Stimulated activated naive CD8-positive, alpha-beta T cell treated with anti-CD3 and anti-CD28 coated beads, Interleukin-15, Interleukin-2, amounts not matched to agents 100 U/mL and 50 U/mL, for 24 hours (primary cell): ENCODE measurements at regions not wholly inside any gene's neighbourhood (a gene's known extent, or its start where the extent isn't known, plus 50 kb on each side); places are given as distances from the start of the nearest gene placed in this dataset.

Source experiments
- ATAC-seq: fragments of 150-1000 bp; cut with Tn5 transposase; one replicate; pipeline ENCODE4 v1.10.0; 2021
- DNase-seq: peaks from one replicate; pipeline ENCODE4 v3.0.0; 2021

DNA sequence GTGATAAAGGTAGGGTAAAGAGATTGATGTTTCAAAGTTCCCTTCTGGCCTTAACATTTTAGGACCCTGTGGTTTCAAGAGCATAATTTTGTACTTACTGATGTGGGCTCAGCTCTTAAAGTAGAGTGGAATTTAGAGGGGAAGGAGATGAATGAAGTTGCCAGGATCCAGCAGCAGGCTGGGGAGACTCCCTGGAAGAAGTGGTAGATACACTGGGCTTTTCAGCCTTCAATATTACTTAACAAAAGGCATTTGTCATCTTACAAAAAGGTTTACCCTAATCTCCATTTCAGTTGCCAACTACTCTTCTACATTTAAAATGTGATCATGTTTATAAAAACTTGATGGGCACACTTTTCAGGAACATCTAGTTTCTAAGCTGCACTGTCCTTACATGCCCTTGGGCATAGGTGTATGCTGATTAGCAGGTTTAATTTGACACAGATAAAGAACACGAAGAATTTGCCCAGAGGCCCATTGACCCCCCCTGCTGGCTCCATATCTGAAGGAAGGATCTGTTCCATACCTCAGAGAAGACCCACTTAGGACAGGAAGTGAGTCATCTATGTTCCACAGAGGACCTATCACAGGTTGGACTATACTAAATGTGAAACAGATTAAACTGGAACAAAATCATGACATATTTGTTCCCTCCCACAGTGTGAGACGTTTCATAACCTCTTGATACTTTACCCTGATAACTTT is 93.0 kb upstream of the LPP start:
- DNase-seq (peak; percentile 65), ATAC-seq (peak; percentile 98)

DNA sequence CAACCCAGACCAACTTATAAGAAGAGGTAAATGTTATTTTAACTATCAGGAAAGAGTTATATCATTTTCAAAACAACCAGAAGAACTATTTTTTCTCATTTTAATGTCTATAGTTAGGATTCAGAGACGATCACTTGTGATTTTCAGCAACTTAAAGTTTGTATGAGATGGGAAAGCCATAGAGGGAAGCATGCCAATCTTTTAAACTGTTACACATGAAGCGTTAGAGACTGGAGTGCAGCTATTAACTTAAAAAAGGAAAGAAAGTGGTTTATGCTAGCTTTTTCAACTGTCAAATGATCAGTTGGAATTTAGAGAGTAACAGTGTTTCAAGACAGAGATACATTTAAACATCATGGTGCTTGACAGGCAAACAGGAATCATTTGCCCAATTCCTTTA is 91.7 kb upstream of the LPP start:
- no peak for DNase-seq

DNA sequence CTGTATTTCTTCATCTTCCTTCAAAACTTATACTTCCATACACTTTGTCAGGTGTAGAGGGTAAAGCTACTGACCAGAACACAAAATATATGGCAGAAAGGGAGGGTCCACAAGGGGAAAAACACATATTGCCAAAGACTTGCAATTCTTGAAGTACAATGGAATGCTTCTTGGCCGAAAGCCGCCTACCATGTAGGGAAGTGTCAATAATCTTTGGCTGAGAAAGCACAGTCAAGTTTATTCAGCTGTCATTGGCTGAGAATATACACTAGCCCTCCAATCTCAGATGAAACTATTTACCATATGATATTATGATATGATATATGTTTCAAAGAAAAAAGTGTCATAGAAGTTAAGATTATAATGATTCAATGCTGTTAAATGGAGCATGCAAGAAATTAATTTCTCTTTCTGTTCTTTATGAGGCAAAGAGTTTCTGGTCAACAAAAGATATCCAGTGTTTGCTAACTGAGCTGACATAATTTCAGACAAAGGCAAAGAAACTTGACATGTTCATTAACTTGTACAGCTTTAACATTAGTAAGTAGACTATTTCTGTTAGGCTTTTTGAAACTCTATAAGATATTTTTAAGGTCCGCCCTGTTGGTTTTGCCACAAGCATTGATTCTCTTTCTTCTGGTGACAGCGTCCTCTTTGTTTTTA is 89.0 kb upstream of the LPP start:
- DNase-seq = no peak
- no peak for ATAC-seq

More for the DNA sequence above, 91.7 kb upstream of the LPP start:
- ATAC-seq = no peak

DNA sequence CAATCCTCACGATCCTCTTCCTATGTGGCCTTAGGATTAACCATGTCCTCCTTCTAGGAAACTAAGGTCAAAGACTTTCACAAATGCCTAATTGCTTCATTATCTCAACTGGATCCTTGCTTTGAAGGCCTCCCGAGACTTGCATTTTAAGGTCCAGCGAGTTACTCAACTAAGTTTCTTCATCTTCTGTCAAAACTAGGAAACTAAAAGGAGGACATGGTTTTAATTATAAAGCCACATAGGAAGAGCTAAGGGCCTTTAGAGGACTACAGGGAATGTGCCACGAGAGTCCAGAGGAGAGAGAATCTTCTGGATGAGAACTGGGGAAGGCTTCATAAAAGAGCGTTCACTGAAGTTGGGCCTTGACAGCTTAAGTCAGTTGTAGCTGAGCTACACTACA is 87.8 kb upstream of the LPP start:
- ATAC-seq (no peak), DNase-seq (no peak)

DNA sequence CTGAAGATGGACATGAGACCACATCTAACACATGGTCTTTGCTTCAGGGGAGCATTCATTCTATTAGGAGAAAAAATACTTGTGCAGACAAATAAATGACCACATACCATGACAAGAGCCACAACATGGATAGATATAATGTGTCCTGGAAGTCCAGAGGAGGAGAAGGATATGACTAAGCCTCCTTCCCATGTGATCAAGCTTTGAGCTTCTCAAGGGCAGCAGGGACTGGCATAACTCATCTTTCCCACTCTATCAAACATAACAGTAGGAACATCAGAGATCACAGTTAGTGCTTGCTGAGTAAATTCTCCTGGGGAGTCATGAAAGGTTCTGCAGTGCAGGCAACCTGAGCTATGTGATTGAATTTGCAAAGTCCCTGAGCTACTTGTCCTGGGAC is 86.0 kb upstream of the LPP start:
- DNase-seq = no peak
- ATAC-seq = no peak

DNA sequence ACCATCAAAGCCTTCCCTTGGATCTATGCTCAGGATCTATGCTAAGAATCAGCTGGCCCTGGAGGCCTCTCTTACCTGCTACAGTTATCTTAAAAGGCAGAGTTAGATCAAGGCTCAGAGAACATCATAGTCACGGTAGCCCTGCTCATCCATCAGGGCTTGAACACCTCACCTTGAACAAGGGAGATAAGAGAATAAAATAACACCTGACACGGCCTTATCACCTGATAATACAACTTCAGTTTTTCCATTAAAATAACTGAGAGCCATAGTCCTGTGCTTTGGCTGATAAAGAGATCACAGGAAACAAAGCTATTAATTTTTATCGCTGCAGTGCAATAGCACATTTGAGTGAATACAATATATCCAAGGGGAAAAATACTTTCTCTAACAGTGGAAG is 85.6 kb upstream of the LPP start:
- ATAC-seq = no peak

DNA sequence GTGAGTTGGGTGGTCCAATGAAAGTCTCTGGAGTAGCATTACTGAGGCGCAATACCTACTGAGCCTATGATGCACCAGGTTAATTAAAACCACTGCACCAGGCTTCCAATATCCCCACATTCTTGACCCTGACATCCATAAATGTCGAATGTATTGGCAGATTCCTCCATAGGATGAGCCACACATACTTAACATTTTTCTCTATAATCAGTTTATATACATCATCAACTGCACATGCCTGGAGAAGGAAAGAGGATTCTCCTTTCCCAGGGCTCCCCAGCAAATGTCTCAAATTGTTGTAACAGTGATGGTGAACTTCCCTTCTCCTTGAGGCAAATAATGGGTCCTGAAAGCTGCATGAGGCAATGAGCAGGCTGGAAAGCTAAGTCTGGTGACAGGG is 82.3 kb upstream of the LPP start:
- DNase-seq (no peak), ATAC-seq (no peak)

More for the DNA sequence above, 85.6 kb upstream of the LPP start:
- no peak for DNase-seq

DNA sequence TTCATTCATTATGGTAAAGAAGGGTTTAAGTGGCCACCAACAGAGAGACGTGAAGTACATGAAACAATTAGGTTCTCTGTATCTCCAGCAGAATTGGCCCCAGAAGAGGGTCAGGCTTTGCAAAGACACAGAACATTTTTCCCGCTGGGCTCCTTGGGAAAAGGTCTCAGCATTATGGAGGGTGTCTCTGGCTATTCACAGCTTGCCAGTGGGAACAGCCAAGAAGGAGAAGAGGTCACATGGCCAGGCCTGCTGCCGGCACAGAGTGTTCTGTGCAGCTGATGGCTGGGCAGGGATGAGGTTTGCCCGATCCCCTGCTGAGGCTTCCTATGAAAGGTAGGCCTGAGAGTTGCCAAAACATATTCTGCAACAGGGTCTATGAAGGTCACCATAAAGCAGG is 77.8 kb upstream of the LPP start:
- ATAC-seq (no peak), DNase-seq (no peak)

DNA sequence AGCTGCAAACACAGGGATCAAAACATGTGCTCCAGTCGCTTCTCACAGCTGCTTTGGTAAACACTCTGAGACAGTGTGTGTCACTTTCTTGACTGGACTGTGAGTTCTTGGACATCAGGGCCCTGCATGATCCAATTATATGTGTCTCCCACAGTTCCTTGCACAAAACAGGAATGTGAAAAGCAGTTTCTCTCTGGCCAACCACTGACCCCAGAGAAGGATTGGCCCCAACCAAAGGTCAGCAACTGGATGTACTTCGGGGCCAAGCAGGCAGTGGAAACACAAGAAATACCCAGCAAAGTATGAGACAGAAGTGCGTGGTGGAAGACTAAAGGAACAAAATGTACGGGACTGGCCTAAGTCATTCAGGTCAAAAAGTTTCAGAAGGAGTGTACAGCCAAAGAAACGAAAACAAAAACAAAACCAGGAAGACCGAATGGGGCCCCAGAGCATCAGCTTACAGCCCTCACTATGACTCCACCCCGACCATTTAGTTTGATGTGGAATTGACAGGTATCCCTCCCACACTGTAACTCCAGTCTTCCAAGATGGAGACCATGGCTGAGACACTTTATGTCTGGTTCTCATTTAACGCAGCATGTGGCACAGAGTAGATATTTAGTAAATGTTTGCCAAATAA is 76.7 kb upstream of the LPP start:
- ATAC-seq = no peak

DNA sequence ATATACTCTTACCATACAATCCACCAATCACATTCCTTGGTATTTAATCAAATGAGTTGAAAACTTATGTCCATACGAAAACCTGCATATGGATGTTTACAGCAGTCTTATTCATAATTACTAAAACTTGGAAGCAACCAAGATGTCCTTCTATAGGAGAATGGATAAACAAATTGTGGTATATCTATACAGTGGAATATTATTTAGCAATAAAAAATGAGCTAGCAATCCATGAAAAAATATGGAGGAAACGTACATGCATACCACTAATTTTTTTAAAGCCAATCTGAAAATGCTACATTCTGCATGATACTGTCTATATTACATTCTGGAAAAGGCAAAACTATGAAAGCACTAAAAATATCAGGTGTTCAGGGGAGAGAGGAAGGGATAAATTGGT is 73.9 kb upstream of the LPP start:
- no peak for DNase-seq
- ATAC-seq = no peak

More for the DNA sequence above, 76.7 kb upstream of the LPP start:
- no peak for DNase-seq

DNA sequence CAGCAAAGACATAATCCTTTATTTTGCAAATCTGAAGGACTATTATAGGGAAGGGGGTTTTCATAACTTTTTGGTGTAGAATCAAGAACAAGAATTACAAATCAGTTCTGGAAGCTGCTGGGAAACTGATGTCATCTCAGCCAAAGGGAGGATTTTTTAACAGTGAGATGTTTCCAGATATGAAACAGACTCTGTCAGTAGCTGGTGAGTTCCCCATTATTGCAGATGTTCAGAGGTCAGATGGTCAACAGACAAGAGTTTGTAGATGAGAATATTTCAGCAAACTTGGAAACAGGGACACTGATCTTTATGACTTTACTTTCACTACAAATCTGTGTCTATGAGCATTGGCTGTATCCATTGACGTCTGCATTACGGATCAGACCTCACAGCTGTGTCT is 71.9 kb upstream of the LPP start:
- no peak for DNase-seq
- no peak for ATAC-seq

DNA sequence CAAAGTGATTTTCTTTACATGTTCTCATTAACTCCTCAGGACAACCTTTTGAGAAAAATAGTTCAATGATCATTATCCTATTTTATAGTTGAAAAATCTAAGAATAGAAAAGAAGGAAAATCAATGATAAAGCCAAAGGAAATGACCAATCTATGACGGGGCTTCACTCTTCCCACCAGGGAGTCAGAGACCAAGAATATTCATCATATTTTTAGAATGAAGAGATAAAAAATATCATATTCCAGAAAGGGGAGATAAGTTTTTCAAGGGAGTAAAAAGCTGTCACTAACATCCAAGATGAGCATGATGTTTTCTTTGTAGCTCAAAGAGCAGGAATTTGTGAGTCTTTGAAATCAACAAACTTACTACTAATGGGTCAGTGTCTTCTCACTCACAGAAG is 71.5 kb upstream of the LPP start:
- DNase-seq = no peak
- no peak for ATAC-seq

DNA sequence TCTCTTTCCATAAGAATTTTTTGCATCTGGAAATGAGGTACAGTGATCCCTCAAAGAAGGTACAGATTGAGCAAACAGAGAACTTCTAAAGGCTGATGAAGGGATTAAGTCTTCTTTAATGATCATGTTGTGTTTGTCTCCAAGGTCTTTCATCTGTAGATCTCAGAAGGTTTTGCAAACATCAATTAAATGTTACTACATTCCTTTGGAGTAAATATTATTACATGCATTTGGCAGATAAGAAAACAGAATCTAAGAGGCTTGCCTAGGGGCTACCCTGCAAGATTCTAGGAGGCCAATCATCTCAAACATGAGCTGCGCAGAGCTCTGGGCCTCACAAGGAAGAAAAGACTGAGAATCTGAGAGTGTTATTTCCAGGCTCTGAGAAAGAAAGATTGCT is 70.9 kb upstream of the LPP start:
- no peak for DNase-seq
- no peak for ATAC-seq

DNA sequence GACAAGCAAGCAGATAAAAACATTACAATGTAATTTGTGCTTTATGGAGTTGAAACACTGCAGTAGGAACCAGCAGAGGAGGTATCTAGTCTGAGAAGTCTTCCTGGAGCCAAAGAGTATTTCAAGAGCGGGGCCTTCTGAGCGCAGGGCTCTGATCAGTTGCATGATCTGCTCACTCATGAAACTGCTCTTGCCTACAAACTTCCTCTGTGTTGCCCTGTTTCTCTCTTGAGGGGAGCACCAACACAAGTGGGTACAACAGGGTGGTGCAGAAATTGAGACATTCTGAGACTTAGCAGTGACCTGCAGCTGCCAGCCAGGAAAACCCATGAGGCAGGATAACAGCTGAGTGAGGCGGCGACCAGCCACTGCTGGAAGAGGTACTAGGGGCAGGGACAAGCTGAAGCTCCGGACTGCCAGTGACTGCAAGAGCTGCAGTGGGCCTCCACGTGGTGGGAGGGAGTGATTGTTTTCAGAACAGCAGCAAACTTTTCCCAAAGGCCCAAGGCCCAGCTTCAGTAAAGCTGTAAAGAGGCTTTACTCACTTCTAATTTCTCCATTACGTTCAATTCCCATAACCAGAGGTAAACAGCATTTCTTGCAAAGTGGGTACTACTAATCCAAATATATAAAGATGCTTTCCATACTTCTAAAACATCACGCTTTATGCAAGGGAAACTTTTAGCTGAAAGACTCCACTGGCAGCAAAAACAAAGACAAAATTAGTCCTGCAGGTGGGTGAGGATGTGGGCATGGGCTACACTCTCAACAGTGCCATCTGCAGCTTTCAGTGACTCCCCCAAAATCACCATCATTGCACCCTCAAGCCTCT is 69.0 kb upstream of the LPP start:
- no peak for ATAC-seq

DNA sequence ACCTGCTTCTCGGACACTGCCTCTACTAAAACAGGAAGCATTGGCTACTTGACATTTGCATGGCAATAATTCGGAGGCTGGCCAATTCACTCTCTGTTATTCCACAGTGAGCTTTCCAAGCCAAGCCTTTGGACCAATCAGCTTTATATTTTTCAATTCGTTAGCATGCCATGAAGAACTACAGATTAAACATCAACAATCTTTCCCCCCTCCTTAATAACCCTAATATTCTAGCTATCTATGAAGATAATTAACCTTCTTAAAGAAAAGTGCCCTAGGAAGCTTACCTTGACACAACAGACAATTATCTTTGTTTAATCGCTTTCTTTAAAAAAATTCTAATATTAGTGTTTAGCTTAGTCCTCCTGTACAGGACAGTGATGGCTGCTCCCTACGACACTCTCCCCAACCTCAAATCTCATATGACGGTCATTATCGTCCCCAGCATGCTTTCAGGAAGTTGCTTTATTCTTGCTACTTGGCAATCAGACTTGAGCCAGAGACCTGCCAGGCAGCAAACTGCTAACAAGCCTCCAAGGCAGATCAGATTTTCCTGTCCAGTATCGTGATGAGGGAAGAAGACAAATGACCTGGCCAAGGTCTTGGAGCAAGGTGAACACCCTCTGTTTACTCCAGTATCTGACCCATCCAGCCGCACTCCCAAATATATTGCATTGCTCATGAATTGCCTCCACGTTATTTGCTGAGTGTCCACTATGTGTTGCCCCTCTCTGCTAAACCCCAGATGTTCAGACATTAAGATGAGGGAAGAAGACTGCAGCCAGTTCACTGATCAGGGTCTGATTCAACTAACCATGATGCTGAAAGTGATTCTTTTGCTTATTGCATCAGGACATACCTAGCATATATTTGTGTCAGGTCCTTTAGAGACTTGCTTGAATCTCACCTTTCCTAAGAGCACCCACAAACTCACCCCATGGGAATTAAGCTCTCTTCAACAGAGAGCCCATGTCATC is 68.1 kb upstream of the LPP start:
- DNase-seq (no peak), ATAC-seq (no peak)

More for the DNA sequence above, 69.0 kb upstream of the LPP start:
- DNase-seq = no peak

DNA sequence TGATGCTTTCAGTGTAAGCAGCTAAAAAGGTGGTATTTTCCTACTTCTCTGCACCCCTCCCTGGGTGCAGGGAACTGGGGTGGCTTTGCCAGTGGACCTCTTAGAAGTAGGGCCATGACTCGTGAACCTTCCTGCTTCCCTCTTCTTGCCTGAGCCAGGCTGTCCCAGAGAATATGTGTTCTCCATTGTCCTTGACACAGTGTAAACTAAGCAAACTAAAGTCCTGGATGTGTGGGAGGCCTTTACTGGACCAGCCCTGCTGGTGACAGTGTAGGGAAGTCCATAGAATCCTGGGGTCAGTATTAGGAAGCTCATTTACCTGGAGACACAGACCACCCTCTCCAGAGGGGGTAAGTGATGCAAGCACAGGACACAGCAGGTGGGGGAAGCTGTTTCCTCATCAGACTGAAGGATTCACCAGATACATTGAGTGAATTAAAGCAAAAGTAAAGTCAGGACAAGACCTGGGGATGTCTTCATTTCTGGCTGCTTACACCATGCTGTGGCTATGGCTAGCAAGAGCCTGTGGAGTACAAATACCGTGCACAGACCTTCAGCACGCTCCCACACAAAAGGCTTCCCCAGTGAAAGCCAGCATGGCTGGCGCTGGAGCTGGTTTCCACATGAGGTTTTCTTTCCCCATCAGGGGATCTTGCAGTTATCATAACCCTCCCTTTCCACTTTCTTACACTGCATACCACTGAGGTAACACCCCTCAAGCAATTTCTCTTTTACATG is 64.8 kb upstream of the LPP start:
- ATAC-seq (no peak), DNase-seq (no peak)

DNA sequence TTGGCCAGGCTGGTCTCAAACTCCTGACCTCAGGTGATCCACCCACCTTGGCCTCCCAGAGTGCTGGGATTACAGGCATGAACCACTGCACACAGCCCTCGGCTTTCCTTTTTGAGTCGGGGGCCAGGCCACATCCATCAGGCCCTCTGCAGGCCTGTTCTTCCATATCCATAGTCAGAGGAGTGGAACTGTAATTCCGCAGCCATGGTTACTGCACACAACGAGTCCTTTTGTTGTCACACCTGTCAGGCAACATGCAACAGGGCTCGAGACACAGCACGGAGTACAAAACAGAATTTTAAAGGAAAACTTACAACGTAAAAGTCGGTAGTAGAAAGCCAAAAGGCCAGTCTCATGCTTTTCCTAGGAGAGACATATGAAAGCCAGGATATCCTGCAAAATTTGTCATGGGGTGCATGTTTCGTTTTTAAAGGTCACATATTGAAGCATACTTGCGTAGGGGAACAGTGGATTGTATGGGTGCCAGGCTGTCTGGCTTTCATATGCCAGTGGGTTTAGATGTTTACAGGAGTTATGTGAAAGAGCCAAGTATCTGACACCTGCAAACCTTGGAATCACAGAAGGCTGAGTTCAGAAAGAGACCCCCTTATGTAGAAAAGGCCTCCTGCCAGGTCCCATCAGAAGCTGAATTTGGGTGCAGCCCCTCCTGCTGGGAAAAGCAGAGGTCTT is 63.2 kb upstream of the LPP start:
- no peak for DNase-seq
- no peak for ATAC-seq

DNA sequence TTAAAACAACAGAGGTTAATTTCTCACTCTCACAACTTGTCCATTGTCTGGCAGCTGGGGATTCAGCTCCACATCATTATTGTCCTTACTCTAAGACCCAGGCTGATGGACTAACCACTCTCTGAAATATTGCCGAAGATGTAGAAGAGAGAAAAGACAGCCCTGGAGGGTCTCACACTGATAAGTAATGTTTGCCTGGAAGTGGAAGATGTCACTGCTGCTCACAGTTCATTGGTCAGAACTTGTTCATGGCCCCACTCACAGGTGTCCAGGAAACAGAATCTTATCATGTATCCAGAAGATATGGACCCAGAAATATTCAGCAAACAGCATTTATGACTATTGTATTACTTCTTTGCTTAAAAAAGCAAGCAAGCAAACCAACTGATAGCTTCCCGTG is 62.2 kb upstream of the LPP start:
- no peak for ATAC-seq

DNA sequence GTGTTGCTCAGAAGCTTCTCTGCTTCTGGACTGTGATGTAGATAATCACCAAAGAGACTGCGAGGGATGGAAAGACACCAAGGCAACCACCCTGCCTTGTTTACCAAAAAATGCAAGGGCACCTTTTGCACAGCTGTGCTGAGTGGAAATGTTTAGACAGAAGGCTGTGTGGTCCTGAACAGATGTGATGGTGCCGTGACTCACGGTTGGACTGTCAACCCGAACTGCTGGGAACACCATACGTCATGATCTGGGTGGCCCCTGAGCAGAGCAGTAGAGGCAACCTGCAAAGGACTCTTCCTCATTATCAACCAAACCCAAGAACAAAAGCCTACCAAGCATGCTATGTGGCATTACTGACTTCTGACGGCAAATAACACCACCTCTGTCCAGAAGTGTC is 61.3 kb upstream of the LPP start:
- DNase-seq (peak; percentile 49), ATAC-seq (peak; percentile 98)

More for the DNA sequence above, 62.2 kb upstream of the LPP start:
- no peak for DNase-seq

DNA sequence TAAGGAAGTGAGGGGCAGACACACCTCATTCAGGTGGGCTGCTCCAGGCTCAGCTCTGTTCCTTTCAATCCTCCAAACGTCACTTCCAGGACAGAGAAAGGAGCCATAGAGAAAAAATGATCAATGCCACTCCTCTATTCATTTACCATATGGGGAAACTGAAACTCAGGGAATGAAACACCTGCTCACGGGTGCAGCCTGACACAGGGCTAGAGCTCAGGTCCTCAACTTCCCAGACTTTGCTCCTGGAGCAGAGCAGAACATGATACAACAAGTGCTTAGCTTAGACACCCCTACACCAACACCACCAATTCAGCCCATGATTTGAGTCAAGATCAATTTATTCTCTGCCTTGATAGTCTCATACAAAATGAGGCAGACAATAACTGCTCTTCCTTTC is 58.5 kb upstream of the LPP start:
- no peak for ATAC-seq
- DNase-seq = no peak
